Panc1 (cell line): ENCODE measurements at regions not wholly inside any gene's neighbourhood (a gene's known extent, or its start where the extent isn't known, plus 50 kb on each side); places are given as distances from the start of the nearest gene placed in this dataset.

Source experiments
- CTCF ChIP-seq: fragments of 450-650 bp; IDR thresholded peaks from 2 replicates; pipeline ENCODE4 v1.5.1; 2017; ENCODE audit warnings: mild to moderate bottlenecking
- SIN3A ChIP-seq: IDR thresholded peaks from 2 replicates; pipeline ENCODE4 v1.6.1; 2012; ENCODE audit warnings: low read depth, mild to moderate bottlenecking, low read length, moderate library complexity, borderline replicate concordance; ENCODE audit not compliant: insufficient read depth

GRCh38 chr3:31182661-31183060 is 288.2 kb upstream of the GADL1 start:
- TF ChIP-seq CTCF (no peak), SIN3A (no peak)
